SU-DHL-6 (cell line): ENCODE measurements at regions not wholly inside any gene's neighbourhood (a gene's known extent, or its start where the extent isn't known, plus 50 kb on each side); places are given as distances from the start of the nearest gene placed in this dataset.

Source experiments
- EZH2phosphoT487 ChIP-seq: fragments of 200-600 bp; sonication (generic), shearing (Covaris generic); conservative IDR thresholded peaks from 2 replicates; pipeline ENCODE4 v1.6.1; 2018; ENCODE audit warnings: mild to moderate bottlenecking, antibody characterized with exemption, low read length, moderate library complexity, mixed read lengths
- TF ChIP-seq, protein P1 (sequence below): fragments of 200-600 bp; sonication (generic); IDR thresholded peaks from one replicate; pipeline ENCODE4 v1.5.1; 2017; ENCODE audit warnings: antibody characterized with exemption, mild to moderate bottlenecking, low read length, moderate library complexity; ENCODE audit not compliant: insufficient read depth, poor library complexity, severe bottlenecking

DNA sequence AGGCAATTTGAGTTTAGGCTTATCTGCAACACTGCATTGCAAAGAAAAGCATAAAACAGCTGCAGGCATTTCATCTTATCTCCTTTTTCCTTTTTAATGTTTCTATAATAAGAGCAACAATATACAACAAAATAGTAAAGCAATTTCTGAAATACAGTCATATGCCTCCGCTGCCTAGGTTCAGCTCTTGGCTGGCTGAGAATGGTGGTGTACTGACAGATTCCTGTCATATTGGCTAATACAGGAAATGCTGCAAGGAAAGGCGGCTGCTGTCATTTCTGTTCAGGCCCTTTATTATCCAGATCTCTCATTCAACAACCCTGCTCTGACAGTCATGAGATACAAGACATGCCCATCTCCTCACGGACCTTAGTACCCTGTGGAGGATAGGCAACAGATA lies 677.0 kb downstream of the TAF11L14 start:
- TF ChIP-seq, protein P1, sequence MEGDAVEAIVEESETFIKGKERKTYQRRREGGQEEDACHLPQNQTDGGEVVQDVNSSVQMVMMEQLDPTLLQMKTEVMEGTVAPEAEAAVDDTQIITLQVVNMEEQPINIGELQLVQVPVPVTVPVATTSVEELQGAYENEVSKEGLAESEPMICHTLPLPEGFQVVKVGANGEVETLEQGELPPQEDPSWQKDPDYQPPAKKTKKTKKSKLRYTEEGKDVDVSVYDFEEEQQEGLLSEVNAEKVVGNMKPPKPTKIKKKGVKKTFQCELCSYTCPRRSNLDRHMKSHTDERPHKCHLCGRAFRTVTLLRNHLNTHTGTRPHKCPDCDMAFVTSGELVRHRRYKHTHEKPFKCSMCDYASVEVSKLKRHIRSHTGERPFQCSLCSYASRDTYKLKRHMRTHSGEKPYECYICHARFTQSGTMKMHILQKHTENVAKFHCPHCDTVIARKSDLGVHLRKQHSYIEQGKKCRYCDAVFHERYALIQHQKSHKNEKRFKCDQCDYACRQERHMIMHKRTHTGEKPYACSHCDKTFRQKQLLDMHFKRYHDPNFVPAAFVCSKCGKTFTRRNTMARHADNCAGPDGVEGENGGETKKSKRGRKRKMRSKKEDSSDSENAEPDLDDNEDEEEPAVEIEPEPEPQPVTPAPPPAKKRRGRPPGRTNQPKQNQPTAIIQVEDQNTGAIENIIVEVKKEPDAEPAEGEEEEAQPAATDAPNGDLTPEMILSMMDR = no peak
- no peak for TF ChIP-seq EZH2phosphoT487
